Osteocyte (in vitro differentiated cells): ENCODE measurements at regions not wholly inside any gene's neighbourhood (a gene's known extent, or its start where the extent isn't known, plus 50 kb on each side); places are given as distances from the start of the nearest gene placed in this dataset.

Source experiments
- DNase-seq: peaks from one replicate; pipeline ENCODE4 v3.0.0; 2021; ENCODE audit warnings: mixed read lengths; ENCODE audit not compliant: unreplicated experiment; ENCODE audit errors: extremely low spot score
- H3K27ac Mint-ChIP-seq: one replicate; pipeline ENCODE4 v1.8.0; 2021; ENCODE audit warnings: mild to moderate bottlenecking, mixed read lengths; ENCODE audit not compliant: unreplicated experiment
- H3K27me3 Mint-ChIP-seq: one replicate; pipeline ENCODE4 v1.8.0; 2021; ENCODE audit warnings: mixed read lengths; ENCODE audit not compliant: unreplicated experiment
- H3K36me3 Mint-ChIP-seq: one replicate; pipeline ENCODE4 v1.8.0; 2021; ENCODE audit warnings: mixed read lengths; ENCODE audit not compliant: unreplicated experiment
- H3K4me1 Mint-ChIP-seq: one replicate; pipeline ENCODE4 v1.8.0; 2021; ENCODE audit warnings: mixed read lengths; ENCODE audit not compliant: unreplicated experiment
- H3K4me3 Mint-ChIP-seq: one replicate; pipeline ENCODE4 v1.8.0; 2021; ENCODE audit warnings: mild to moderate bottlenecking, moderate library complexity, mixed read lengths; ENCODE audit not compliant: unreplicated experiment
- H3K9me3 Mint-ChIP-seq: one replicate; pipeline ENCODE4 v1.8.0; 2021; ENCODE audit warnings: mixed read lengths; ENCODE audit not compliant: unreplicated experiment
- CTCF ChIP-seq: fragments of 200-600 bp; sonication (generic); IDR thresholded peaks from 2 replicates; pipeline ENCODE4 v1.5.0; 2021; ENCODE audit warnings: antibody characterized with exemption, mild to moderate bottlenecking, moderate library complexity

- Mint-ChIP-seq H3K4me3 (no peak overlapping the region), H3K27ac (no peak overlapping the region), H3K36me3 (no peaks in the 10 kb centered on the region), H3K9me3 (no peaks in the 10 kb centered on the region), H3K27me3 (peaks cover 3% of the 10 kb centered on the region), H3K4me1 (peaks cover 5% of the 10 kb centered on the region)
- no peak for DNase-seq
- TF ChIP-seq CTCF, result no peak
Observed at GRCh38 chr3:25884981-25885380, 95.1 kb downstream of the OXSM start.

GRCh38 chr3:25885544-25885943 is 95.7 kb downstream of the OXSM start:
- no peak for DNase-seq
- H3K4me3 Mint-ChIP-seq, result no peak overlapping the region
- peaks cover 3% of the 10 kb centered on the region for H3K27me3 Mint-ChIP-seq
- TF ChIP-seq CTCF, result no peak
- H3K27ac Mint-ChIP-seq, result no peak overlapping the region
- no peaks in the 10 kb centered on the region for H3K9me3 Mint-ChIP-seq
- H3K4me1 Mint-ChIP-seq, result peaks cover 5% of the 10 kb centered on the region
- no peaks in the 10 kb centered on the region for H3K36me3 Mint-ChIP-seq

GRCh38 chr3:25887907-25888306 is 98.0 kb downstream of the OXSM start:
- Mint-ChIP-seq H3K9me3 (no peaks in the 10 kb centered on the region), H3K4me1 (peaks cover 5% of the 10 kb centered on the region), H3K36me3 (no peaks in the 10 kb centered on the region), H3K27me3 (no peaks in the 10 kb centered on the region), H3K27ac (no peak overlapping the region), H3K4me3 (no peak overlapping the region)
- no peak for TF ChIP-seq CTCF
- DNase-seq, result no peak

GRCh38 chr3:25888892-25889524 is 99.1 kb downstream of the OXSM start:
- Mint-ChIP-seq H3K4me3 (no peak overlapping the region), H3K4me1 (peaks cover 5% of the 10 kb centered on the region), H3K27me3 (no peaks in the 10 kb centered on the region), H3K36me3 (no peaks in the 10 kb centered on the region), H3K27ac (no peak overlapping the region), H3K9me3 (no peaks in the 10 kb centered on the region)
- DNase-seq, result no peak
- no peak for TF ChIP-seq CTCF

GRCh38 chr3:25889525-25889917 is 99.6 kb downstream of the OXSM start:
- no peak for TF ChIP-seq CTCF
- no peaks in the 10 kb centered on the region for H3K36me3 Mint-ChIP-seq
- H3K27ac Mint-ChIP-seq, result no peak overlapping the region
- H3K9me3 Mint-ChIP-seq, result no peaks in the 10 kb centered on the region
- peaks cover 5% of the 10 kb centered on the region for H3K4me1 Mint-ChIP-seq
- H3K4me3 Mint-ChIP-seq, result no peak overlapping the region
- no peaks in the 10 kb centered on the region for H3K27me3 Mint-ChIP-seq
- DNase-seq, result no peak
